ENCODE measurements at regions not wholly inside any gene's neighbourhood (a gene's known extent, or its start where the extent isn't known, plus 50 kb on each side); places are given as distances from the start of the nearest gene placed in this dataset.

- no peak overlapping the region for H3K27ac ChIP-seq (ENCODE audit: low read depth in 2 of 2, low read length in 2 of 2)
- H3K9me3 ChIP-seq (ENCODE audit: control insufficient read depth in 2 of 2, low read length in 2 of 2), result no peaks in the 10 kb centered on the region
- no peak overlapping the region for H3K9ac ChIP-seq (ENCODE audit: low read depth in 1 of 2, low read length in 2 of 2)
- H3K36me3 ChIP-seq (ENCODE audit: control insufficient read depth in 2 of 2, insufficient read depth in 2 of 2, low read length in 2 of 2), result no peaks in the 10 kb centered on the region
- no peaks in the 10 kb centered on the region for H3K27me3 ChIP-seq (ENCODE audit: control insufficient read depth in 2 of 2, insufficient read depth in 2 of 2, low read length in 2 of 2)
- H3K4me1 ChIP-seq (ENCODE audit: control insufficient read depth in 2 of 2, insufficient read depth in 2 of 2, low read length in 2 of 2), result no peaks in the 10 kb centered on the region
- H3K4me3 ChIP-seq (ENCODE audit: low read length in 2 of 2), result no peak overlapping the region
Observed at GRCh38 chr5:13640270-13640669, 304.2 kb downstream of the DNAH5 start.

GRCh38 chr5:13632676-13633075, 311.8 kb downstream of the DNAH5 start:
- Histone ChIP-seq H3K4me3 (ENCODE audit: low read length in 2 of 2) (no peak overlapping the region), H3K27ac (ENCODE audit: low read depth in 2 of 2, low read length in 2 of 2) (no peak overlapping the region), H3K4me1 (ENCODE audit: control insufficient read depth in 2 of 2, insufficient read depth in 2 of 2, low read length in 2 of 2) (no peaks in the 10 kb centered on the region), H3K27me3 (ENCODE audit: control insufficient read depth in 2 of 2, insufficient read depth in 2 of 2, low read length in 2 of 2) (no peaks in the 10 kb centered on the region), H3K36me3 (ENCODE audit: control insufficient read depth in 2 of 2, insufficient read depth in 2 of 2, low read length in 2 of 2) (no peaks in the 10 kb centered on the region), H3K9ac (ENCODE audit: low read depth in 1 of 2, low read length in 2 of 2) (no peak overlapping the region), H3K9me3 (ENCODE audit: control insufficient read depth in 2 of 2, low read length in 2 of 2) (no peaks in the 10 kb centered on the region)

- Histone ChIP-seq H3K9me3 (ENCODE audit: control insufficient read depth in 2 of 2, low read length in 2 of 2) (no peaks in the 10 kb centered on the region), H3K4me3 (ENCODE audit: low read length in 2 of 2) (no peak overlapping the region), H3K9ac (ENCODE audit: low read depth in 1 of 2, low read length in 2 of 2) (no peak overlapping the region), H3K36me3 (ENCODE audit: control insufficient read depth in 2 of 2, insufficient read depth in 2 of 2, low read length in 2 of 2) (no peaks in the 10 kb centered on the region), H3K4me1 (ENCODE audit: control insufficient read depth in 2 of 2, insufficient read depth in 2 of 2, low read length in 2 of 2) (no peaks in the 10 kb centered on the region), H3K27me3 (ENCODE audit: control insufficient read depth in 2 of 2, insufficient read depth in 2 of 2, low read length in 2 of 2) (no peaks in the 10 kb centered on the region), H3K27ac (ENCODE audit: low read depth in 2 of 2, low read length in 2 of 2) (no peak overlapping the region)
Observed at GRCh38 chr5:13629218-13629617, 315.3 kb downstream of the DNAH5 start.

- Histone ChIP-seq H3K4me1 (ENCODE audit: control insufficient read depth in 2 of 2, insufficient read depth in 2 of 2, low read length in 2 of 2) (no peaks in the 10 kb centered on the region), H3K4me3 (ENCODE audit: low read length in 2 of 2) (no peak overlapping the region), H3K9me3 (ENCODE audit: control insufficient read depth in 2 of 2, low read length in 2 of 2) (no peaks in the 10 kb centered on the region), H3K36me3 (ENCODE audit: control insufficient read depth in 2 of 2, insufficient read depth in 2 of 2, low read length in 2 of 2) (no peaks in the 10 kb centered on the region), H3K27me3 (ENCODE audit: control insufficient read depth in 2 of 2, insufficient read depth in 2 of 2, low read length in 2 of 2) (no peaks in the 10 kb centered on the region), H3K9ac (ENCODE audit: low read depth in 1 of 2, low read length in 2 of 2) (no peak overlapping the region), H3K27ac (ENCODE audit: low read depth in 2 of 2, low read length in 2 of 2) (no peak overlapping the region)
Observed at GRCh38 chr5:13627673-13628454, 316.6 kb downstream of the DNAH5 start.

GRCh38 chr5:13625616-13626198, 318.8 kb downstream of the DNAH5 start:
- no peaks in the 10 kb centered on the region for H3K27me3 ChIP-seq (ENCODE audit: control insufficient read depth in 2 of 2, insufficient read depth in 2 of 2, low read length in 2 of 2)
- no peaks in the 10 kb centered on the region for H3K36me3 ChIP-seq (ENCODE audit: control insufficient read depth in 2 of 2, insufficient read depth in 2 of 2, low read length in 2 of 2)
- H3K9ac ChIP-seq (ENCODE audit: low read depth in 1 of 2, low read length in 2 of 2), result no peak overlapping the region
- H3K4me3 ChIP-seq (ENCODE audit: low read length in 2 of 2), result no peak overlapping the region
- no peaks in the 10 kb centered on the region for H3K4me1 ChIP-seq (ENCODE audit: control insufficient read depth in 2 of 2, insufficient read depth in 2 of 2, low read length in 2 of 2)
- H3K27ac ChIP-seq (ENCODE audit: low read depth in 2 of 2, low read length in 2 of 2), result no peak overlapping the region
- no peaks in the 10 kb centered on the region for H3K9me3 ChIP-seq (ENCODE audit: control insufficient read depth in 2 of 2, low read length in 2 of 2)

- Histone ChIP-seq H3K27ac (ENCODE audit: low read depth in 2 of 2, low read length in 2 of 2) (no peak overlapping the region), H3K36me3 (ENCODE audit: control insufficient read depth in 2 of 2, insufficient read depth in 2 of 2, low read length in 2 of 2) (no peaks in the 10 kb centered on the region), H3K4me1 (ENCODE audit: control insufficient read depth in 2 of 2, insufficient read depth in 2 of 2, low read length in 2 of 2) (no peaks in the 10 kb centered on the region), H3K27me3 (ENCODE audit: control insufficient read depth in 2 of 2, insufficient read depth in 2 of 2, low read length in 2 of 2) (no peaks in the 10 kb centered on the region), H3K4me3 (ENCODE audit: low read length in 2 of 2) (no peak overlapping the region), H3K9ac (ENCODE audit: low read depth in 1 of 2, low read length in 2 of 2) (no peak overlapping the region), H3K9me3 (ENCODE audit: control insufficient read depth in 2 of 2, low read length in 2 of 2) (no peaks in the 10 kb centered on the region)
Observed at GRCh38 chr5:13624283-13625074, 320.0 kb downstream of the DNAH5 start.

GRCh38 chr5:13613621-13614020, 330.9 kb downstream of the DNAH5 start:
- H3K27me3 ChIP-seq (ENCODE audit: control insufficient read depth in 2 of 2, insufficient read depth in 2 of 2, low read length in 2 of 2), result no peaks in the 10 kb centered on the region
- no peak overlapping the region for H3K27ac ChIP-seq (ENCODE audit: low read depth in 2 of 2, low read length in 2 of 2)
- no peak overlapping the region for H3K4me3 ChIP-seq (ENCODE audit: low read length in 2 of 2)
- H3K9ac ChIP-seq (ENCODE audit: low read depth in 1 of 2, low read length in 2 of 2), result no peak overlapping the region
- H3K9me3 ChIP-seq (ENCODE audit: control insufficient read depth in 2 of 2, low read length in 2 of 2), result peaks cover 0 to 1% of the 10 kb centered on the region in 2 donors
- H3K36me3 ChIP-seq (ENCODE audit: control insufficient read depth in 2 of 2, insufficient read depth in 2 of 2, low read length in 2 of 2), result no peaks in the 10 kb centered on the region
- H3K4me1 ChIP-seq (ENCODE audit: control insufficient read depth in 2 of 2, insufficient read depth in 2 of 2, low read length in 2 of 2), result no peaks in the 10 kb centered on the region

- no peaks in the 10 kb centered on the region for H3K36me3 ChIP-seq (ENCODE audit: control insufficient read depth in 2 of 2, insufficient read depth in 2 of 2, low read length in 2 of 2)
- no peaks in the 10 kb centered on the region for H3K4me1 ChIP-seq (ENCODE audit: control insufficient read depth in 2 of 2, insufficient read depth in 2 of 2, low read length in 2 of 2)
- H3K4me3 ChIP-seq (ENCODE audit: low read length in 2 of 2), result no peak overlapping the region
- H3K9me3 ChIP-seq (ENCODE audit: control insufficient read depth in 2 of 2, low read length in 2 of 2), result peaks cover 0 to 1% of the 10 kb centered on the region in 2 donors
- no peaks in the 10 kb centered on the region for H3K27me3 ChIP-seq (ENCODE audit: control insufficient read depth in 2 of 2, insufficient read depth in 2 of 2, low read length in 2 of 2)
- no peak overlapping the region for H3K27ac ChIP-seq (ENCODE audit: low read depth in 2 of 2, low read length in 2 of 2)
- no peak overlapping the region for H3K9ac ChIP-seq (ENCODE audit: low read depth in 1 of 2, low read length in 2 of 2)
Observed at GRCh38 chr5:13611604-13612003, 332.9 kb downstream of the DNAH5 start.

GRCh38 chr5:13609504-13609903, 335.0 kb downstream of the DNAH5 start:
- peaks cover 0 to 1% of the 10 kb centered on the region in 2 donors for H3K9me3 ChIP-seq (ENCODE audit: control insufficient read depth in 2 of 2, low read length in 2 of 2)
- H3K4me1 ChIP-seq (ENCODE audit: control insufficient read depth in 2 of 2, insufficient read depth in 2 of 2, low read length in 2 of 2), result no peaks in the 10 kb centered on the region
- H3K4me3 ChIP-seq (ENCODE audit: low read length in 2 of 2), result no peak overlapping the region
- no peaks in the 10 kb centered on the region for H3K27me3 ChIP-seq (ENCODE audit: control insufficient read depth in 2 of 2, insufficient read depth in 2 of 2, low read length in 2 of 2)
- H3K36me3 ChIP-seq (ENCODE audit: control insufficient read depth in 2 of 2, insufficient read depth in 2 of 2, low read length in 2 of 2), result no peaks in the 10 kb centered on the region
- no peak overlapping the region for H3K27ac ChIP-seq (ENCODE audit: low read depth in 2 of 2, low read length in 2 of 2)
- no peak overlapping the region for H3K9ac ChIP-seq (ENCODE audit: low read depth in 1 of 2, low read length in 2 of 2)

GRCh38 chr5:13606051-13606450, 338.4 kb downstream of the DNAH5 start:
- no peak overlapping the region for H3K9ac ChIP-seq (ENCODE audit: low read depth in 1 of 2, low read length in 2 of 2)
- no peak overlapping the region for H3K4me3 ChIP-seq (ENCODE audit: low read length in 2 of 2)
- H3K4me1 ChIP-seq (ENCODE audit: control insufficient read depth in 2 of 2, insufficient read depth in 2 of 2, low read length in 2 of 2), result no peaks in the 10 kb centered on the region
- no peaks in the 10 kb centered on the region for H3K36me3 ChIP-seq (ENCODE audit: control insufficient read depth in 2 of 2, insufficient read depth in 2 of 2, low read length in 2 of 2)
- peaks cover 0 to 4% of the 10 kb centered on the region in 2 donors for H3K9me3 ChIP-seq (ENCODE audit: control insufficient read depth in 2 of 2, low read length in 2 of 2)
- H3K27ac ChIP-seq (ENCODE audit: low read depth in 2 of 2, low read length in 2 of 2), result no peak overlapping the region
- H3K27me3 ChIP-seq (ENCODE audit: control insufficient read depth in 2 of 2, insufficient read depth in 2 of 2, low read length in 2 of 2), result no peaks in the 10 kb centered on the region

All from mucosa of rectum (tissue), 2 donors.